ENCODE measurements at regions not wholly inside any gene's neighbourhood (a gene's known extent, or its start where the extent isn't known, plus 50 kb on each side); places are given as distances from the start of the nearest gene placed in this dataset.
A peak's percentile ranks its signal among the peaks of the same experiment; 100 is the strongest.

- no peak for DNase-seq
- Mint-ChIP-seq H3K9me3 (no peaks in the 10 kb centered on the region), H3K27me3 (peaks cover 4% of the 10 kb centered on the region), H3K36me3 (ENCODE audit: low read depth) (no peaks in the 10 kb centered on the region), H3K4me1 (no peaks in the 10 kb centered on the region), H3K4me3 (no peak overlapping the region), H3K27ac (no peak overlapping the region)
- intact Hi-C loops (cut with micrococcal nuclease) = no loop called here
Measured at GRCh38 chr10:47065903-47066302, 154.7 kb downstream of the PTPN20 start.

GRCh38 chr10:47067949-47068940, 157.0 kb downstream of the PTPN20 start:
- no peaks in the 10 kb centered on the region for H3K36me3 Mint-ChIP-seq (ENCODE audit: low read depth)

GRCh38 chr10:47070541-47070940, 159.3 kb downstream of the PTPN20 start:
- no peaks in the 10 kb centered on the region for H3K4me1 Mint-ChIP-seq
- no peak overlapping the region for H3K4me3 Mint-ChIP-seq
- no peaks in the 10 kb centered on the region for H3K36me3 Mint-ChIP-seq (ENCODE audit: low read depth)
- no peak for DNase-seq
- no peaks in the 10 kb centered on the region for H3K9me3 Mint-ChIP-seq
- H3K27me3 Mint-ChIP-seq = peaks cover 12% of the 10 kb centered on the region
- no peak overlapping the region for H3K27ac Mint-ChIP-seq
- intact Hi-C loops (cut with micrococcal nuclease) = no loop called here

More at GRCh38 chr10:47067949-47068940, 157.0 kb downstream of the PTPN20 start:
- Mint-ChIP-seq H3K9me3 (no peaks in the 10 kb centered on the region), H3K27me3 (peaks cover 10% of the 10 kb centered on the region), H3K4me1 (no peaks in the 10 kb centered on the region), H3K27ac (no peak overlapping the region), H3K4me3 (no peak overlapping the region)
- intact Hi-C loops (cut with micrococcal nuclease) = no loop called here
- DNase-seq = no peak

- H3K4me3 Mint-ChIP-seq = no peak overlapping the region
- DNase-seq = no peak
- intact Hi-C loops (cut with micrococcal nuclease) = no loop called here
- peaks cover 2% of the 10 kb centered on the region for H3K4me1 Mint-ChIP-seq
- H3K36me3 Mint-ChIP-seq (ENCODE audit: low read depth) = no peaks in the 10 kb centered on the region
- no peak overlapping the region for H3K27ac Mint-ChIP-seq
- H3K27me3 Mint-ChIP-seq = peaks cover 12% of the 10 kb centered on the region
- no peaks in the 10 kb centered on the region for H3K9me3 Mint-ChIP-seq
Measured at GRCh38 chr10:47071891-47072290, 160.7 kb downstream of the PTPN20 start.

- peaks cover 6% of the 10 kb centered on the region for H3K4me1 Mint-ChIP-seq
- no peaks in the 10 kb centered on the region for H3K9me3 Mint-ChIP-seq
- intact Hi-C loops (cut with micrococcal nuclease) = no loop called here
- H3K36me3 Mint-ChIP-seq (ENCODE audit: low read depth) = no peaks in the 10 kb centered on the region
- H3K27ac Mint-ChIP-seq = no peak overlapping the region
- no peak for DNase-seq
- peaks cover 12% of the 10 kb centered on the region for H3K27me3 Mint-ChIP-seq
- H3K4me3 Mint-ChIP-seq = no peak overlapping the region
Measured at GRCh38 chr10:47073967-47074366, 162.7 kb downstream of the PTPN20 start.

GRCh38 chr10:47076949-47077361, 165.7 kb downstream of the PTPN20 start:
- peaks cover 8% of the 10 kb centered on the region for H3K4me1 Mint-ChIP-seq
- H3K27ac Mint-ChIP-seq = peak overlapping the region; percentile 2
- H3K27me3 Mint-ChIP-seq = peaks cover 10% of the 10 kb centered on the region
- DNase-seq = no peak
- H3K9me3 Mint-ChIP-seq = no peaks in the 10 kb centered on the region
- intact Hi-C loops (cut with micrococcal nuclease) = no loop called here
- no peaks in the 10 kb centered on the region for H3K36me3 Mint-ChIP-seq (ENCODE audit: low read depth)
- H3K4me3 Mint-ChIP-seq = no peak overlapping the region

- H3K4me1 Mint-ChIP-seq = peaks cover 8% of the 10 kb centered on the region
- H3K36me3 Mint-ChIP-seq (ENCODE audit: low read depth) = no peaks in the 10 kb centered on the region
- H3K9me3 Mint-ChIP-seq = no peaks in the 10 kb centered on the region
- peaks cover 9% of the 10 kb centered on the region for H3K27me3 Mint-ChIP-seq
- no peak overlapping the region for H3K4me3 Mint-ChIP-seq
- no peak overlapping the region for H3K27ac Mint-ChIP-seq
- intact Hi-C loops (cut with micrococcal nuclease) = no loop called here
- no peak for DNase-seq
Measured at GRCh38 chr10:47077386-47077785, 166.2 kb downstream of the PTPN20 start.

- no peaks in the 10 kb centered on the region for H3K9me3 Mint-ChIP-seq
- no peak overlapping the region for H3K4me3 Mint-ChIP-seq
- H3K27ac Mint-ChIP-seq = no peak overlapping the region
- no peak for DNase-seq
- no peaks in the 10 kb centered on the region for H3K36me3 Mint-ChIP-seq (ENCODE audit: low read depth)
- peaks cover 8% of the 10 kb centered on the region for H3K4me1 Mint-ChIP-seq
- H3K27me3 Mint-ChIP-seq = peaks cover 4% of the 10 kb centered on the region
- intact Hi-C loops (cut with micrococcal nuclease) = no loop called here
Measured at GRCh38 chr10:47077941-47078340, 166.7 kb downstream of the PTPN20 start.

GRCh38 chr10:47078393-47079203, 167.4 kb downstream of the PTPN20 start:
- Mint-ChIP-seq H3K4me1 (peaks cover 8% of the 10 kb centered on the region), H3K9me3 (no peaks in the 10 kb centered on the region), H3K27ac (no peak overlapping the region), H3K4me3 (no peak overlapping the region), H3K27me3 (peaks cover 4% of the 10 kb centered on the region), H3K36me3 (ENCODE audit: low read depth) (no peaks in the 10 kb centered on the region)
- no peak for DNase-seq
- intact Hi-C loops (cut with micrococcal nuclease) = no loop called here

- Mint-ChIP-seq H3K4me3 (no peak overlapping the region), H3K36me3 (ENCODE audit: low read depth) (no peaks in the 10 kb centered on the region), H3K9me3 (no peaks in the 10 kb centered on the region), H3K4me1 (peaks cover 8% of the 10 kb centered on the region), H3K27me3 (peaks cover 4% of the 10 kb centered on the region), H3K27ac (no peak overlapping the region)
- DNase-seq = no peak
- intact Hi-C loops (cut with micrococcal nuclease) = no loop called here
Measured at GRCh38 chr10:47079204-47079580, 168.0 kb downstream of the PTPN20 start.

- H3K27me3 Mint-ChIP-seq = no peaks in the 10 kb centered on the region
- H3K27ac Mint-ChIP-seq = no peak overlapping the region
- peaks cover 8% of the 10 kb centered on the region for H3K4me1 Mint-ChIP-seq
- intact Hi-C loops (cut with micrococcal nuclease) = no loop called here
- no peak overlapping the region for H3K4me3 Mint-ChIP-seq
- no peaks in the 10 kb centered on the region for H3K9me3 Mint-ChIP-seq
- H3K36me3 Mint-ChIP-seq (ENCODE audit: low read depth) = no peaks in the 10 kb centered on the region
- no peak for DNase-seq
Measured at GRCh38 chr10:47081264-47081663, 170.0 kb downstream of the PTPN20 start.

GRCh38 chr10:47082055-47082784, 171.0 kb downstream of the PTPN20 start:
- Mint-ChIP-seq H3K4me1 (peaks cover 3% of the 10 kb centered on the region), H3K4me3 (no peak overlapping the region), H3K9me3 (no peaks in the 10 kb centered on the region), H3K36me3 (ENCODE audit: low read depth) (no peaks in the 10 kb centered on the region), H3K27ac (no peak overlapping the region), H3K27me3 (no peaks in the 10 kb centered on the region)
- intact Hi-C loops (cut with micrococcal nuclease) = no loop called here
- no peak for DNase-seq

GRCh38 chr10:47087667-47088066, 176.4 kb downstream of the PTPN20 start:
- H3K9me3 Mint-ChIP-seq = no peaks in the 10 kb centered on the region
- no peaks in the 10 kb centered on the region for H3K36me3 Mint-ChIP-seq (ENCODE audit: low read depth)
- H3K27me3 Mint-ChIP-seq = no peaks in the 10 kb centered on the region
- H3K4me3 Mint-ChIP-seq = no peak overlapping the region
- H3K4me1 Mint-ChIP-seq = peaks cover 4% of the 10 kb centered on the region
- no peak for DNase-seq
- H3K27ac Mint-ChIP-seq = no peak overlapping the region
- intact Hi-C loops (cut with micrococcal nuclease) = no loop called here
